H1 (cell line): ENCODE measurements at regions not wholly inside any gene's neighbourhood (a gene's known extent, or its start where the extent isn't known, plus 50 kb on each side); places are given as distances from the start of the nearest gene placed in this dataset.

ENCODE experiments used
- CTCF ChIA-PET: fragments of 300-600 bp; sonication (Branson Sonifier 250); formaldehyde crosslinking; loops from one replicate; lab custom pipeline; 2021; ENCODE audit not compliant: partially characterized antibody; lab: Charles Lee
- POLR2A ChIA-PET: fragments of 300-600 bp; sonication (Branson Sonifier 250); formaldehyde crosslinking; loops from one replicate; lab custom pipeline; 2021; ENCODE audit warnings: inconsistent platforms; ENCODE audit not compliant: partially characterized antibody; lab: Charles Lee
- DNase-seq, 2 experiments: peaks; one replicate each; pipeline versions ENCODE4 v3.0.0 to v3.0.0-alpha.2; 2010 to 2022; ENCODE audit warnings: low spot score in 2 of 2, low read depth in 1 of 2, mixed read lengths in 1 of 2
- FAIRE-seq: peaks from 2 replicates; lab custom pipeline; 2011; peaks lifted over from hg19 to GRCh38; lab: Jason Lieb, UNC
- H2AFZ ChIP-seq: 2 replicates; pipeline ENCODE4 v1.8.1; 2012; ENCODE audit warnings: low read length, inconsistent platforms
- H2AK5ac ChIP-seq: 2 replicates; pipeline ENCODE4 v1.6.1; 2013; ENCODE audit warnings: low read depth, low read length
- H2BK120ac ChIP-seq: replicated peaks from 2 replicates; pipeline ENCODE3; 2013; ENCODE audit warnings: low read depth, low read length, inconsistent platforms
- H2BK12ac ChIP-seq: 2 replicates; pipeline ENCODE4 v1.6.1; 2013; ENCODE audit warnings: low read depth, low read length
- H2BK15ac ChIP-seq: 2 replicates; pipeline ENCODE4 v1.6.1; 2013; ENCODE audit warnings: low read length
- H2BK20ac ChIP-seq: 2 replicates; pipeline ENCODE4 v1.6.1; 2013; ENCODE audit warnings: low read length
- H2BK5ac ChIP-seq: 2 replicates; pipeline ENCODE4 v1.6.1; 2013; ENCODE audit warnings: low read depth, low read length
- H3K14ac ChIP-seq: 2 replicates; pipeline ENCODE4 v1.6.1; 2013; ENCODE audit warnings: inconsistent platforms; ENCODE audit not compliant: insufficient read length
- H3K18ac ChIP-seq: 2 replicates; pipeline ENCODE4 v1.6.1; 2013; ENCODE audit warnings: low read length; ENCODE audit errors: extremely low read depth
- H3K23ac ChIP-seq: 2 replicates; pipeline ENCODE4 v1.6.1; 2013; ENCODE audit warnings: inconsistent platforms; ENCODE audit not compliant: insufficient read length
- H3K23me2 ChIP-seq: 2 replicates; pipeline ENCODE4 v1.6.1; 2013; ENCODE audit warnings: low read depth, low read length
- H3K27ac ChIP-seq: 2 replicates; pipeline ENCODE4 v1.6.1; 2011; ENCODE audit warnings: low read depth, low read length, inconsistent platforms
- H3K27me3 ChIP-seq, 4 experiments: replicated peaks in 1 of 4; 1 replicate in 1 of 4; 2 replicates in 3 of 4; pipeline versions ENCODE4 v1.6.1 to v1.8.1; 2011 to 2013; ENCODE audit warnings: low read length in 3 of 4, mild to moderate bottlenecking in 3 of 4, inconsistent platforms in 2 of 4, mixed read lengths in 2 of 4, moderate library complexity in 1 of 4; ENCODE audit not compliant: control insufficient read depth in 3 of 4, insufficient read depth in 3 of 4; ENCODE audit errors: extremely low read depth in 1 of 4
- H3K36me3 ChIP-seq, 4 experiments: 2 replicates each; pipeline versions ENCODE4 v1.6.1 to v1.8.1; 2011 to 2013; ENCODE audit warnings: mild to moderate bottlenecking in 4 of 4, low read length in 3 of 4, moderate library complexity in 2 of 4, control low read depth in 1 of 4, inconsistent platforms in 1 of 4; ENCODE audit not compliant: insufficient read depth in 4 of 4, control insufficient read depth in 2 of 4
- H3K4ac ChIP-seq: replicated peaks from 2 replicates; pipeline ENCODE3; 2013; ENCODE audit warnings: low read length, low read depth, mixed read lengths, inconsistent platforms; ENCODE audit not compliant: insufficient read length
- H3K4me1 ChIP-seq, 4 experiments: replicated peaks in 1 of 4; 1 replicate in 1 of 4; 2 replicates in 3 of 4; pipeline versions ENCODE4 v1.6.1 to v1.8.1; 2011 to 2013; ENCODE audit warnings: low read length in 3 of 4, inconsistent platforms in 2 of 4, mixed read lengths in 1 of 4; ENCODE audit not compliant: insufficient read depth in 4 of 4, control insufficient read depth in 3 of 4
- H3K4me2 ChIP-seq, 2 experiments: 2 replicates each; pipeline versions ENCODE4 v1.6.1 to v1.8.1; 2011 to 2013; ENCODE audit warnings: low read depth in 2 of 2, low read length in 2 of 2, control low read depth in 1 of 2, inconsistent platforms in 1 of 2, mild to moderate bottlenecking in 1 of 2; ENCODE audit not compliant: insufficient read depth in 1 of 2
- H3K4me3 ChIP-seq, 4 experiments: fragments of 200-600, 300-600 bp in 1 of 4; sonication (generic), shearing (Covaris generic), sonication (Bioruptor Twin) in 1 of 4; 2 replicates each; pipeline versions ENCODE4 v1.5.1 to v1.8.1; 2011 to 2016; ENCODE audit warnings: low read length in 4 of 4, low read depth in 3 of 4, control low read depth in 2 of 4, inconsistent platforms in 2 of 4, mild to moderate bottlenecking in 2 of 4, mixed read lengths in 1 of 4, moderate library complexity in 1 of 4; ENCODE audit not compliant: insufficient read depth in 2 of 4; ENCODE audit errors: extremely low read depth in 1 of 4
- H3K56ac ChIP-seq: replicated peaks from 2 replicates; pipeline ENCODE3; 2013; ENCODE audit warnings: low read depth, mild to moderate bottlenecking, mixed read lengths, low read length, inconsistent platforms; ENCODE audit not compliant: insufficient read length
- H3K79me1 ChIP-seq: 2 replicates; pipeline ENCODE4 v1.6.1; 2013; ENCODE audit warnings: low read depth, low read length, control low read depth
- H3K79me2 ChIP-seq, 2 experiments: 2 replicates each; pipeline versions ENCODE4 v1.6.1 to v1.8.1; 2012 to 2013; ENCODE audit warnings: low read length in 2 of 2, mild to moderate bottlenecking in 2 of 2, inconsistent platforms in 1 of 2; ENCODE audit not compliant: insufficient read depth in 2 of 2, control insufficient read depth in 1 of 2
- H3K9ac ChIP-seq, 4 experiments: replicated peaks in 1 of 4; 1 replicate in 1 of 4; 2 replicates in 3 of 4; pipeline versions ENCODE4 v1.6.1 to v1.8.1; 2011 to 2013; ENCODE audit warnings: low read depth in 3 of 4, low read length in 3 of 4, control low read depth in 2 of 4, mild to moderate bottlenecking in 2 of 4, moderate library complexity in 2 of 4, inconsistent platforms in 1 of 4; ENCODE audit errors: extremely low read depth in 1 of 4
- H3K9me3 ChIP-seq, 2 experiments: 2 replicates each; pipeline versions ENCODE4 v1.6.1 to v1.8.1; 2012 to 2013; ENCODE audit warnings: mild to moderate bottlenecking in 2 of 2, moderate library complexity in 2 of 2, control low read depth in 1 of 2, inconsistent platforms in 1 of 2, low read depth in 1 of 2, low read length in 1 of 2, mixed read lengths in 1 of 2; ENCODE audit not compliant: insufficient read depth in 2 of 2
- H4K20me1 ChIP-seq, 2 experiments: replicated peaks in 1 of 2; 2 replicates each; pipeline versions ENCODE3 to v1.8.1; 2011 to 2013; ENCODE audit warnings: inconsistent platforms in 2 of 2, low read length in 2 of 2, mild to moderate bottlenecking in 1 of 2; ENCODE audit not compliant: insufficient read depth in 2 of 2, control insufficient read depth in 1 of 2
- H4K5ac ChIP-seq: 2 replicates; pipeline ENCODE4 v1.6.1; 2013; ENCODE audit warnings: low read length, low read depth, mixed read lengths, inconsistent platforms; ENCODE audit not compliant: insufficient read length
- H4K8ac ChIP-seq: 2 replicates; pipeline ENCODE4 v1.8.0; 2013; ENCODE audit warnings: mild to moderate bottlenecking, moderate library complexity, low read length, inconsistent platforms; ENCODE audit not compliant: insufficient read depth; ENCODE audit errors: extremely low read depth
- H4K91ac ChIP-seq: replicated peaks from 2 replicates; pipeline ENCODE3; 2013; ENCODE audit warnings: low read length, mixed read lengths, inconsistent platforms; ENCODE audit not compliant: insufficient read length
- JUND ChIP-seq: IDR thresholded peaks from 2 replicates; pipeline ENCODE4 v1.6.1; 2011; ENCODE audit warnings: mild to moderate bottlenecking, improper control_type of control experiment, low read length
- RAD21 ChIP-seq, 2 experiments: IDR thresholded peaks in 1 of 2; conservative IDR thresholded peaks in 1 of 2; 2 replicates each; pipeline ENCODE4 v1.6.1; 2011; ENCODE audit warnings: low read depth in 2 of 2, low read length in 2 of 2, improper control_type of control experiment in 1 of 2, inconsistent platforms in 1 of 2, mild to moderate bottlenecking in 1 of 2, moderate library complexity in 1 of 2
- WGBS, 2 experiments: shearing (Covaris generic) in 1 of 2; methylation state at CpG; one replicate each; pipeline versions ENCODE4 v1.1.6 to v1.1.7; 2013 to 2015; ENCODE audit warnings: low lambda C conversion rate in 2 of 2, mixed read lengths in 2 of 2, inconsistent platforms in 1 of 2, low coverage in 1 of 2, missing lambda C conversion rate in 1 of 2; ENCODE audit not compliant: insufficient replicate concordance in 2 of 2, insufficient coverage in 1 of 2, insufficient read length in 1 of 2; ENCODE audit errors: extremely low coverage in 1 of 2, missing lambda C conversion rate in 1 of 2; 5-methylcytosine and 5-hydroxymethylcytosine counted together
- TF ChIP-seq, protein P1 (sequence below), 3 experiments: IDR thresholded peaks; 1 replicate in 2 of 3; 2 replicates in 1 of 3; pipeline versions ENCODE4 v1.5.1 to v1.6.1; 2011; ENCODE audit warnings: low read length in 3 of 3, mild to moderate bottlenecking in 3 of 3, inconsistent platforms in 2 of 3, low read depth in 1 of 3, moderate library complexity in 1 of 3; ENCODE audit not compliant: insufficient read depth in 1 of 3; ENCODE audit errors: control extremely low read depth in 1 of 3

DNA sequence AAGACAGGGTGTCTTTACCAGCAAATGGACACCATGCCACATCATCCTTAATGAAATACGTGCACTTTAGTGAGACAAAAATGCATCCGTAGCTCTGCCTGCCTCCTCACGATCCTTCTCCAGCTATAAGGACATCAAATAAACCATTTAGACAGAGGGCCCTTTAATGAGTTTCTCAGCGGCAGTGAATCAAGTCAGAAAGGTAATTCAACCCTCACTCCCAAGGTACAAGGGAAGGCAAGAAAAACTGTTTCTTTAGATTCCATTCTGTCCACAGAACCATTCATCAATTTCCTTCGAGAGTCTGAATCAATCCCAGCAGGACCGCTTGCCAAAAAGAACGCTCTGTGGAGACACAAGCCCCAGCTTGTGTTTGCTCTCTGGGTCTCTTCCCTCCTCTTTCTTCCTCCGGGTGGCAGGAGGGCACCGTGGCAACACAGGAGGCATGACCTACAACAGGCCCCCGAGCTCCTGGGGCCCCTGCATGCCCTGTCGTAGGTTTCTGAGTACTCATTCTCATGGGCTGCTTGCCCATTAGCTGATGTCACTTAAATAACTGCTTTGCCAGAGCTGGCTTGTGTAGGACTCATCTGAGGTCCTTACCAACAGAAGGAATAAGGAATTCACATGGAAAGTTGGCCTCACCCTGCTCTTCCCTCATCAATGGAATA lies 297.8 kb upstream of the PRKCQ start:
- Histone ChIP-seq H2BK15ac (no peak overlapping the region), H3K27ac (no peak overlapping the region), H3K79me1 (no peaks in the 10 kb centered on the region), H3K79me2 (no peaks in the 10 kb centered on the region), H3K9ac (no peak overlapping the region), H3K14ac (no peak overlapping the region), H2BK20ac (no peak overlapping the region; the same call in 1 of the 2 replicates), H3K4ac (no peak overlapping the region), H3K23me2 (no peaks in the 10 kb centered on the region), H4K8ac (no peak overlapping the region), H3K27me3 (no peaks in the 10 kb centered on the region), H3K36me3 (no peaks in the 10 kb centered on the region), H2BK5ac (no peak overlapping the region), H4K5ac (no peak overlapping the region), H4K91ac (no peak overlapping the region), H2AFZ (peak overlapping the region; percentile 61; the same call in 1 of the 2 replicates), H3K23ac (no peak overlapping the region), H2BK12ac (no peak overlapping the region), H2AK5ac (no peak overlapping the region), H3K56ac (no peak overlapping the region), H3K4me1 (peaks cover 4 to 16% (median 8%) of the 10 kb centered on the region in 4 experiments; a peak in 6 of 7 replicates), H3K4me3 (no peak overlapping the region), H3K18ac (no peak overlapping the region), H4K20me1 (no peaks in the 10 kb centered on the region), H2BK120ac (no peak overlapping the region), H3K9me3 (no peaks in the 10 kb centered on the region), H3K4me2 (no peak overlapping the region)
- DNase-seq (peak; percentile 21 to 56), FAIRE-seq (no peak)
- ChIA-PET CTCF (interaction anchor here (0.5 to 2.4 kb wide), 14 partner anchors 9 to 257 kb away, joined by 3 to 13 read pairs (median 3); no protein-coding TSS in a partner anchor), POLR2A (interaction anchor here (1.2 kb wide), 1 partner anchor 530 kb away, joined by 3 read pairs; no protein-coding TSS in a partner anchor)
- WGBS, 2 experiments, result 75% methylated on average over 11 of the region's 11 CpGs; no CpG with 5 or more reads in 1 of the 2 experiments
- TF ChIP-seq, protein P1, sequence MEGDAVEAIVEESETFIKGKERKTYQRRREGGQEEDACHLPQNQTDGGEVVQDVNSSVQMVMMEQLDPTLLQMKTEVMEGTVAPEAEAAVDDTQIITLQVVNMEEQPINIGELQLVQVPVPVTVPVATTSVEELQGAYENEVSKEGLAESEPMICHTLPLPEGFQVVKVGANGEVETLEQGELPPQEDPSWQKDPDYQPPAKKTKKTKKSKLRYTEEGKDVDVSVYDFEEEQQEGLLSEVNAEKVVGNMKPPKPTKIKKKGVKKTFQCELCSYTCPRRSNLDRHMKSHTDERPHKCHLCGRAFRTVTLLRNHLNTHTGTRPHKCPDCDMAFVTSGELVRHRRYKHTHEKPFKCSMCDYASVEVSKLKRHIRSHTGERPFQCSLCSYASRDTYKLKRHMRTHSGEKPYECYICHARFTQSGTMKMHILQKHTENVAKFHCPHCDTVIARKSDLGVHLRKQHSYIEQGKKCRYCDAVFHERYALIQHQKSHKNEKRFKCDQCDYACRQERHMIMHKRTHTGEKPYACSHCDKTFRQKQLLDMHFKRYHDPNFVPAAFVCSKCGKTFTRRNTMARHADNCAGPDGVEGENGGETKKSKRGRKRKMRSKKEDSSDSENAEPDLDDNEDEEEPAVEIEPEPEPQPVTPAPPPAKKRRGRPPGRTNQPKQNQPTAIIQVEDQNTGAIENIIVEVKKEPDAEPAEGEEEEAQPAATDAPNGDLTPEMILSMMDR (IDR thresholded peaks at IDR 0.05; ENCODE audit: control extremely low read depth in 1 of 3, insufficient read depth in 1 of 3, low read depth in 1 of 3, low read length in 3 of 3), result peak; percentile 23 to 50 (median 41)
- TF ChIP-seq JUND, result no peak
- peak; percentile 68 to 79 for TF ChIP-seq RAD21 (IDR thresholded peaks at IDR 0.05 in 1 of 2, conservative IDR thresholded peaks at IDR 0.05 in 1 of 2; ENCODE audit: low read depth in 2 of 2, low read length in 2 of 2)
